ENCODE measurements at regions not wholly inside any gene's neighbourhood (a gene's known extent, or its start where the extent isn't known, plus 50 kb on each side); places are given as distances from the start of the nearest gene placed in this dataset.
"Not testable (repeated sequence)": the region's sequence is repeated elsewhere in the genome, so short reads cannot be mapped to it uniquely, and the experiment has no call there.

DNA sequence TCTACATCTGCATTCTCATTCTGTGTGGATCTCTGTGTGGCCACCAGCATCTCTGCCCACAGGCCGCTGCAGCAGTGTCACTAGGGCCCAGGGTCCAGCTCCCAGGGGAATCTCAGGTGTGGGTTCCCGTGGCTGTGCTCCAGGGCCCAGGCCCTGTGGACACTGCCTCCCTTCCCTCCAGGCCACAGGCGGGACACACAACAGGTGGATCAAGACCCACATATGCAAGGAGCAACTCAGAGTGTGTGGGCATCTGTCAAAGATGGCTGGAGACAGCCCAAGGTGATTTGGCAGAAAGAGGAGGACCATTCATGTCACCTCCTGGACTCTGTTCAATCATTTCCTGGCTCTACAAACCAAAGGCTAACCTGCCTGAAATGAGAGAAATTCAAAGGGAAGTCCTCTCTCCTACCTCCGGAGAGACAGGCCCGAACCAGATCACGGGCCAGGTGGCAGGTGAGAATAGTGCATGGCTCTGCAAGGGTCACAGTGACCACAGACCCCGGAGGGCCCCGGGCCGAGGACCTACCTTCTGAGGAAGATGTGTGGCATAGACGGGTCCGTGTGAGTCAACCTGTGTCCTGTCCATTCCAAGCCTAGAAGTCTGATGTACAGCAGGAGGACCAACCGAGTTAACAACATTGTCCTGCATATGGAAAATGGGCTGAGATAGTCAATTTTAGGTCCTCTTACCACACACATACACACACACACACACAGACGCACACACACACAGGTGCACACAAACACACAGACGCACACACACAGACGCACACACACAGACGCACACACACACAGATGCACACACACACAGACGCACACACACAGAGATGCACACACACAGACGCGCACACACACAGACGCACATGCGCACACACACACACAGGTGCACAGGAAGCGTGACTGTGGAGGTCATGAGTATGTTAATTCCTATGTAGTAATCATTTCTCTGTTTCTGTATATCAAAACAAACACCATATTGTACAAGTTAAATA lies 1068.5 kb downstream of the BRD1 start:
- no peak for DNase-seq (ENCODE audit: low spot score)

DNA sequence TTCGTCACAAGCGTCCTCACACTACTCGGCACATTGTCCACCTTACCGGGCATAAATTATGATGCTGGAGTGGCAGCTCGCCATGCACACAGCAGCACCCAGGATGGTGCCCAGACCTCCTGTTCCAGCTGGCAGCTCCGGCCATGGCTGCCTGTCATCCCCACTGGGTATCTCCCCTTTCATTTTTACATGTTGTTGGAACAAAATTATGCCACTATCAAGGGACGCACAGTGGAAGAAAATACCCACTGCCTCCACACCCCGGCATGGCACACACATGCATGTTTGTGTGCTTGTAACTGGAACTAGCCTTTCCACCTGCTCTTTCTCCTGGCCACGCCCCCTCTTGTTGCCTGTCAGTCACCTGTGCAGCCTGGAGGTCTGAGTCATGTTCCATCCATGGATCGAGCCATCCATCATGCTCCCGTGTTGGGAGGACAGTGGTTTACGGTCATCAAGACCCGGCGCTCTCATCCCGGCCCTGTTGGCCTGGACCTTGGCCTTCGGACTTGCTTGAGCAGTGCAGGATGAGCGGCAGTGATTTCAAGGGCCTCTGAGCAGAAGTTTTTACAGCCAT lies 1069.6 kb downstream of the BRD1 start:
- peak; percentile 1 for DNase-seq (ENCODE audit: low spot score)

DNA sequence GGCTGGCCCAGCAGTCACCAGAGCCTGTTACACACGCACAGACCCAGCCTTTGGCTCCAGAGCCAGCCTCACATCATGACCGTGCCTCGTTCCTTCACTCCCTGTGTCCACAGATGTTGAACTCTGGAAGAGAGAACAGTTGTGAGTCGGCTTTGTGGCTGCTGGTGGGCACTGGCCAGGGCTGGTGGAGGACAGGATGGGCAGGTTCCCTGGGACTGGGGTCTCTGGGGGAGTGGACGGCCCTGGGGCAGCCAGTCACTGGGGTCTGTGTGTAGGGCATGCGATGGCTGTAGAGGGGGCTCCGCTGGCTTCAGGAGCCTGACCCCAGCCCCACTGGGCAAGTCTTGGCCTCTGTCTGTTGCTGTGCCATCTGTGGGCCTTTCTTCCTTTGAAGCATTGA lies 1070.1 kb downstream of the BRD1 start:
- no peak for DNase-seq (ENCODE audit: low spot score)

DNA sequence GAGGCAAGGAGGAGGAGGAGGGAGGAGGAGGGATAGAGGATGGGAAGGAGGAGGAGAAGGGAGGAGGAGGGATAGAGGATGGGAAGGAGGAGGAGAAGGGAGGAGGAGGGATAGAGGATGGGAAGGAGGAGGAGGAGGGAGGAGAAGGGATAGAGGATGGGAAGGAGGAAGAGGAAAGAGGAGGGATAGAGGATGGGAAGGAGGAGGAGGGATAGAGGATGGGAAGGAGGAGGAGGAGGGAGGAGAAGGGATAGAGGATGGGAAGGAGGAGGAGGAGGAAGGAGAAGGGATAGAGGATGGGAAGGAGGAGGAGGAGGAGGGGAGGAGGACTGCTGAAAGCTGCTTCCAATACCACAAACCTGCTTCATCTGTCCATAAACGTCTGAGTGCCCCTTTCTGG lies 1070.5 kb downstream of the BRD1 start:
- DNase-seq (ENCODE audit: low spot score) = not testable (repeated sequence)

DNA sequence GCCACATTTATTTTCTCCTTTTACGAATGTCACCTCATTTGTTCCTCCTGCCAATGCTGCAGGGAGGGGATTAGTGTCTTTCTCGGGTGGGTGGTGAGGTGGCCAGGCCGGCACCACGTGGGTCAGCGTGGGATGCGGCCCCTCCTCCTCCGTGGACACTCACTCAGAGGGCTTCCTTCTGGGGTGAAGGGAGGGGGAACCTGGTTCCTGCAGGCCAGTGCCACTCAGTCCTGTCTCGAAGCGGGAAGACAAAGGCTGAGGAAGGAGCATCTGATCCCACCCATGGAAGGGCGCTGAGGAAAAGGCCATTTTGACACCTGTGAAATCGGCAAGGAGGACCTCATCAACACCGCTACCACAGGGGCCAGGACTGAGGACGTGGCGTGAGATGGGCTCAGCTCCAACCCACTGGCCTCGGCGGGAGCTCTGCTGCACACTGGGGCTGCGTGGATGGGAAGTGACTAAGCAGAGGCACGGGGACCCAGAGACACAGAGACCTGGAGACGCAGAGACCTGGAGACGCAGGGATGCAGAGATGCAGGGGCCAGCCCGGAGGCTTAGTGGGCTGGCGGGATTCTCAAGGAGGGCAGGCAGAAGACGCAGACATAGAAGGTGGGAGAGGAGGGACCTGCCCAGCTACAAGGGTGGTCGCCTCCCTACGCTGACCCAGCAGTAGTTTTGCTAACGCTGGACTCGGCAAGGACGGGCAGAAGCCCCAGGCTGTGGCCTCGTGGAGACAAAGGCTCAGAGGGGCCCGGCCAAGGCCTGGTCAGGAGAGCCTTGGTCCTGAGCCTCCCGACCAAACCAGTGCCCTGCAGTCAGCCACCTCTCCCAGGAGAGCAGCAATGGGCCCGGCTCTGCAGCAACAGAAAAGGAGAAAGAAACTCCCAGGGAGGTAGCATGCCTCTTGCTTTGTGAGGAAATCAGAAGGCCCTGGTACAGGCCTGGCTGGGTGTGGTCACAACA lies 1071.2 kb downstream of the BRD1 start:
- DNase-seq (ENCODE audit: low spot score) = no peak

DNA sequence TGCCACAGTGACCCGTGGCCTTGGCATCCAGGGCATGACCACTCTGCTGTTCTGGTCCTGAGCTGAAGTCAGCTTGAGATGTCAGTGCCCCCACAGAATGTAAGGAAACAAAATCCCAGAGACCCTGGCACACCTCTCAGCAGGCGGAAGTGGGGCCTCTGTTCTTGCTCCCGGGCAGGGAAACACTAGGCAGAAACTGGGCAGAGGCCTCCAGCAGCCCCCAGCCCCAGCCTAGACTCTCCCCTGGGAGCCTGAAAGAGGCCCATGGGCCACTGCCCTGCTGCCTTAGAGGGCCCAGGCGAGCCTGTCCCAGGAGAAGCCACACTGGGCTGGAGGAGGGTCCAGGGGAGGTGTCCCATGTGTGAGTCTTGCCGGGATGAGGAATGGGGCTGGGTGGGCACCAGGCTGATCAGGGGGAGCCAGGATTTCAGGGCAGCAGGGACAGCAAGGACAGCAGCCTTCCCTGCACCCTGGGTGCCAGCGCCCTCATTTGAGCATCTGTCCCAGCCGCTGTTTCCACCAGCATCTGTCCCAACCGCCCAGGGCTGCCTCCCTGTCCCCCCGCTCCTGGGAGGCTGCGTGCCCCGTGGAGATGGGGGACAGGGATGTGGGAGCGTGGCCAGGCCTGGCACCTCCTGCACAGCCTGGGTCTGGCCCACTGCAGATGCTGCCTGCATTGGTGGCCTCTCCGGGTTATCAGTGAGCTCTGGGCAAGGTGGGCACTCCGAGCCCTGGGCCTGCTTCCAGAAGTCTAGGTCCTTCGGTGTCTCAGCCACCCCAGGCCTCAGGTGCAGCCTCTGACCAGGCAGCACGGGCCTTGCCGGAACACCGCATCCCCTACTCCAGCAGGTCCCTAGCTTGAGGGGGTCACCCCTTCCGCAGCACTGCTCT lies 1072.4 kb downstream of the BRD1 start:
- no peak for DNase-seq (ENCODE audit: low spot score)

DNA sequence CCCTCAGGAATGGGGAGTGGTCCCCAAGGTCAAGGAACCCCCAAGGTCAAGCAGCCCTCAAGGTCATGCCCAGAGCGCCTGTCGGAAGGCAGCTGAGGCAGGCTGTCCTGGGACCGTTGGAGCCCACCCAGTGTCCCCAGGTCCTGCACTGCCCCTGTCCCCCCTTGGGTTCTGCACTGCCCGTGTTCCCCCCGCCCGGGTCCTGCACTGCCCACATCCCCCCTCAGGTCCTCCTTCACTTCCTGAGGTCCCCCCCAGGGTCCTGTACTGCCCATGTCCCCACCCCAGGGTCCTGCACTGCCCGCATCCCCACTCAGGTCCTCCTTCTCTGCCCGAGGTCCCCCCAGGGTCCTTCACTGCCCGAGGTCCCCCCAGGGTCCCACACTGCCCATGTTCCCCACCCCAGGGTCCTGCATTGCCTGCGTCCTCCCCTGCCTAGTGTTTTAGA lies 1073.0 kb downstream of the BRD1 start:
- DNase-seq (ENCODE audit: low spot score) = no peak

DNA sequence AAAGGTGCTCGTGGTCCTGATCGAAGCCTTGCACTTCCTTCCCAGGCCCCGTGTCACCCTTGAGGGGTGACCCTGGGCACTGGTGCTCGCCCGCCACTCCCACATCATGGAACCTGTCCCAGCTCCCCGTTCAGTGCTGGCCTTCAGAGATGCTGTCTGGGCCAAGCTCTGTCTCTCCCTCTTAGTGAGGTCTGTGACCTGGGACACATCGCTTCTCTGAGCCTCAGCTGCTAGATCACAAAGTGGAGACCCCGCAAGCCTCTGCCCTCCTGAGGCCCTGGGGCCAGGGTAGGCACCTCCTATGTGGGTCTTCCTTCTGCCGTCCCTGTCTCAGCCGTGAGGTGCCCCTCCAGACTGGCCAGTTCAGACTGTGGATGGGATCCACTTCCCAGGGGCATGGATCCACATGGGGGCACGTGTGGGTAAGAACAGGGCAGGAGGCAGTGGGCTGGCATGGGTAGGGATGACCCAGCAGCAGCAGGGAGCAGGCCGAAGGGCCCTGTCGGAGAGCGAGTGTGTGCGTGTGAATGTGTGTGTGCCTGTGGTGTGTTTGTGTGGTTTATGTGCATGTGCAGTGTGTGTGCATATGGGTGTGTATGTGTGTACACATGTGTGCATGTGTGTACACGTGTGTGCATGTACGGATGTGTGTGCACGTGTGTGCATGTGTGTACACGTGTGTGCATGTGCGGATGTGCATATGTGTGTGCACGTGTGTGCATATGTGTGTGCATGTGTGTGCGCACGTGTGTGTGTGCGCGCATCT lies 1073.7 kb downstream of the BRD1 start:
- no peak for DNase-seq (ENCODE audit: low spot score)

DNA sequence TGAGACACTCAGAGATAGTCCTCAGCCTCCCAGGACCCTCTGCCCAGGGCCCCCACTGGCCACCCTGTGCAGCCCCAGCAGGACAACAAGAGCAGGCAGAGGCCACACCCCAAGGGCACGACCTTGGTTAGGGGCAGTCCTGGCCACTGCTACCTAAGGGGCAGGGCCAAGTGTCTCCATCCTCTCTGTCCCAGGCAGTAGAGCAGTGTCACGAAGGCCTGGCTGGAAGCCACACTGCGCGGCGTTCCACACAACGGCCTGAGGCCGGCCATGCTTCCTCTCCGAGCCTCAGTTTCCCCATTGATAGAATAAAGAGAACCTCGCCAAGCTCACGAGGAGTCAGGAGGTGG lies 1074.3 kb downstream of the BRD1 start:
- no peak for DNase-seq (ENCODE audit: low spot score)

DNA sequence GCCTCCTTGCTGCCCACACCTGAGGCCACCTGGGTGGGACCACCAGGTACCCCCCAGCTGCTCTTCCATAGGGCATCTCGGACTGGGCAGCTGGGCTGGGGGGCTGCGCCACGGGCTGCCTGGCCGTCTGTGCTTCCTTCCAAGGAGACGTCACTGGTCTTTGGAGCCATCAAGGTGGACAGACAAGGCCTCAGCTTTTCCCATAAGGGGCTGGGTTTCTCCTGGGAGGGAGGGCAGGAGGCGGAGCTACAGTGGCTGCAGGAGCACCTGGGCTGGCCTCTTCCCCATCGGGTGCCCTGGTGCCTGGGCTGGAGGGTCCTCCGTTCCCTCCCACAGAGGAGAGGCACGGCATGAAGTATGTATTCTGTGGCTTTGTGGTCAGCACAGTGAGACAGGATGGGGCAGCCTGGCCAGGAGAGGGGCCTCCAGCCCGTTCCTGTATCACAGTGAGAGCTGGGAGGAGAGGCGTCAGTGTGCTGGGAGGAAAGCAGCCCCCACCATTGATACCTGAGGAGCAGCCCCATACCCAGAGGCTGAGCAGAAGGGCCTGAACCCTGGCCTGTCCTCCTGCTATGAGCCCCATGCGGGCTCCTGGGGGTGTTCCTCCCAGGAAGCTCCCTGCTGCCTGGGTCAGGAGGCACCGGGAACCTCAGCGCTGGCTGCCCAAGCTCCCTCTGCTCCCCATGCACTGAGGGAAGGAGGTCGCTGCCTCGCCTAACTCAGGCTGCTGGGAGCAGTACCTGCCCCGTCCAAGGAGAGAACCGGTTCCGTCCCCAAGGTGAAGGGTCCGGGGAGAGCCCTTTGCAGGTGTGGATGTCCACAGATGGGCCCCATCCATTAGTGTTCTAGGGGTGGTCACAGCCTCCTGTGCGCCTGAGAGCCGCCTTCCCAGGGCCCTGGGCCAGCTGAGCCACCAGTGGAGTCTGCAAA lies 1075.0 kb downstream of the BRD1 start:
- DNase-seq (ENCODE audit: low spot score) = no peak

DNA sequence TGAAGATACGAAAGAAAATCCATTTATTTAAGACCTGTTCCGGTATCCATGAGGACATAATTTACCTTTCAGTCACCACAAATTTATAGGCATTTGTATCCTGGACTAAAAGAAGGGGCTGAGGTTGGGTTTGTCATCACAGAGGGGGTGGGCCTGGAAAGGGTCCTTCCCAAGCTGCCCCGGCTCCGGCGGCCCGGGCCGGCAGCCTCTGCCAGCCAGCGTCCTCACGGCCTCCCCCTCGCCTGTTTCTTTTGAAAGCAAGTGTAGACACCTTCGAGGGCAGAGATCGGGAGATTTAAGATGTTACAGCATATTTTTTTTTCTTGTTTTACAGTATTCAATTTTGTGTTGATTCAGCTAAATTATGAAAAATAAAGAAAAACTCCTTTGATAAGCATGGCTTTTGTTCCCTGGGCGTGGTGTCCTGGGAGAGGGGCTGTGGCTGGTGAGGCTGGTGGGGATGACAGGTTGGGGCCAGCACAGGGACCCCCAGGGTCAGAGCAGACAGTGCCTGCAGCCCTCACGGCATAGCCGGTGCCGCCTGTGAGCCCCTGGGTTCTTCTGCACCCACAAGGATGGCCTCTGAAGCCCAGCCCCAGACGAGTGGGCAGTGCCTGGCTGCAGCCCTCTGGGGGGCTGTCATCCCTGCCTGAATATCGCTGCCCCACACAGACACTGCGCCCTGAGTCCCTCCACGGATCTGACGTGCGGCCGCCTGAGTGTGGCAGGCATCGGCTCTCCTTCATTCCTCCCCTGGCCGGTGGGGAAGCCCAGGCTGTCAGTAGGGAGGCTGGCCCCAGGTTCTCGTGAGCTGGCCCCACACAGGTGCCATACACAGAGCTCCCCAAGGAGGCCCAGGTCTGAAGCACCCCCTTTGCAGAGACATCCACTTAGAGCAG lies 1075.9 kb downstream of the BRD1 start:
- no peak for DNase-seq (ENCODE audit: low spot score)

DNA sequence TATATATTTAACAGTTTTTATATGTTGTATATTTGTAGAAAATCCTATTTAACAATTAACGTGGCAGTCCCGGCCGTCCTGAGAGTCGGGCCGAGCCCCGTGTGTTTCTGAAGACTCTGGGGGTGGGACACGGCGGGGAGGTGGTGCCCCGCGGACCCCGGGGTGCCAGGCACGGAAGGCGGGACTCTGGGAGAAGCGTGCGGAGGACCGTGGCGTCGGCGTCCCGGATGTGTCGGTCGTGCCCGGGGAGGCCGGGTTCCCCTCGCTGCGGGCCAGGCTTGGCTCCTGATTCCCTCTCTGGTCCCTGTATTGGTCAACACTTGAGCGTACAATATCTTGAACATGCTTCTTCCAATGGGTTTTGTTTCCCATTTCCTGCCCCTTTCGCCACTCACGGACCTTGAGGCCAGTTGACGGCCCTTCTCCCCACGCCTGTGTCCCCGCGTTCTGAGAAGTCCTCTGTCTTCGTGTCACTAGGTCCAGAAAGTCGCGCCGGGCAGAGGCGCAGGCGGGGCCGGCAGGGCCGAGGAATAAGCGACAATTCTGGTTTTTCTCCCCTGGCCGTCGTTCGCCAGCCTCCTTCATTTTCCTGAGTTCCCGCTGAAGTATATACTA lies 1076.7 kb downstream of the BRD1 start:
- DNase-seq (ENCODE audit: low spot score) = no peak

DNA sequence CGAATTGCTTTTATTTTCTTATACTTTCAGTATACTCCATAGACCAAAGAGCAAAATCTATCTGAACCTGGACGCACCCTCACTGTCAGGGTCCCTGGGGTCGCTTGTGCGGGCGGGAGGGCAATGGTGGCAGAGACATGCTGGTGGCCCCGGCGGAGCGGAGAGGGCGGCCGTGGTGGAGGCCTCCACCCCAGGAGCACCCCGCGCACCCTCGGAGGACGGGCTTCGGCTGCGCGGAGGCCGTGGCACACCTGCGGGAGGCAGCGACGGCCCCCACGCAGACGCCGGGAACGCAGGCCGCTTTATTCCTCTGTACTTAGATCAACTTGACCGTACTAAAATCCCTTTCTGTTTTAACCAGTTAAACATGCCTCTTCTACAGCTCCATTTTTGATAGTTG lies 1077.4 kb downstream of the BRD1 start:
- no peak for DNase-seq (ENCODE audit: low spot score)

DNA sequence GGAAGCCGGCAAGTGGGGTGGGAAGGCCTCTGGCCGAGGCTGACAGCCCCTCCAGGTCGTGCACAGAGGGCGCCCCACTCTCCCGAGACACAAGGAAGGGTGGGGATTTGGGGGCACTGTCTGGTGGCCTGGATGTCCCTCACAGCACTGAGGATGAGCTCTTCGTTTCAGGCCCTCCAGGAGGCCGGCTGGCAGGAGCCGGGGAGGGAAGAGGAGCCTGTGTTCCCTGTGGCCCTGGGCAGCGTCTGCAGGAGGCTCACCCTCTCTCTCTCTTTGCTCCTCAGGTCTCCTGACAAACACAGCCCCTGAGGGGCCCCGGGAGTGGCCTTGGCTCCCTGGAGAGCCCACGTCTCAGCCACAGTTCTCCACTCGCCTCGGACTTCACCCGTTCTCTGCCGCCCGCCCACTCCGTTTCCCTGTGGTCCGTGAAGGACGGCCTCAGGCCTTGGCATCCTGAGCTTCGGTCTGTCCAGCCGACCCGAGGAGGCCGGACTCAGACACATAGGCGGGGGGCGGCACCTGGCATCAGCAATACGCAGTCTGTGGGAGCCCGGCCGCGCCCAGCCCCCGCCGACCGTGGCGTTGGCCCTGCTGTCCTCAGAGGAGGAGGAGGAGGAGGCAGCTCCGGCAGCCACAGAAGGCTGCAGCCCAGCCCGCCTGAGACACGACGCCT lies 1078.0 kb downstream of the BRD1 start:
- DNase-seq (ENCODE audit: low spot score) = no peak

DNA sequence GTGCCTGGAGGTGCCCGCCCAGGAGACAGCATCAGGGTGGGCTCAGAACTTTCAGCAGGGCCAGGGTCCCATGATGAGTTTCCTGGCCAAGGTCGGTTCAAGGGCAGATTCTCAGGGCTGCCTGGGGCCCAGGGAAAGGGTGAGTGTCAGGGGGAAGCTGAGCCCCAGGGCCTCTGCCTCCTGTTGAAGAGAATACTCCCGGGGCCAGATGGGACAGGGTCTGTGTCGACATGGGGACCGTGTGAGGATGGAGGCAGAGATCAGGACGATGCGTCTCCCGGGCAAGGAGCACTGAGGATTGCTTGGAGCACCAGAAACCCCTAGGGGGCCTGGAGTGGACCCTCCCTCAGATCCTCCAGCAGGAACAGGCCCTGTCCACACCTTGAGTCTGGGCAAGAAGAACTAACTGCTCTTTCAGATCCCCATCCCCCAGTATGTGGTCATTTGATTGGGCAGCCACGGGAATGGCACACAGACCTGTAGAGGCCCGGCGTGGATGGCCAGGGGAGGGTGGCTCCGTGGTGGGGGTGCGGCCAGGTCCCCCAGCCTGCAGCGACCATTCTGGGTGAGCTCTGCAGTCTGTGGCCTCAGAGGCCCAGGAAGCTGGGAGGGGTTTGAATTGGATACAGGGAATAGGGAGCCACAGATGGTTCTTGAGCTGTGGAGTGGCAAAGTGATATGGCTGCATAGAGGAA lies 1078.7 kb downstream of the BRD1 start:
- DNase-seq (ENCODE audit: low spot score) = no peak

DNA sequence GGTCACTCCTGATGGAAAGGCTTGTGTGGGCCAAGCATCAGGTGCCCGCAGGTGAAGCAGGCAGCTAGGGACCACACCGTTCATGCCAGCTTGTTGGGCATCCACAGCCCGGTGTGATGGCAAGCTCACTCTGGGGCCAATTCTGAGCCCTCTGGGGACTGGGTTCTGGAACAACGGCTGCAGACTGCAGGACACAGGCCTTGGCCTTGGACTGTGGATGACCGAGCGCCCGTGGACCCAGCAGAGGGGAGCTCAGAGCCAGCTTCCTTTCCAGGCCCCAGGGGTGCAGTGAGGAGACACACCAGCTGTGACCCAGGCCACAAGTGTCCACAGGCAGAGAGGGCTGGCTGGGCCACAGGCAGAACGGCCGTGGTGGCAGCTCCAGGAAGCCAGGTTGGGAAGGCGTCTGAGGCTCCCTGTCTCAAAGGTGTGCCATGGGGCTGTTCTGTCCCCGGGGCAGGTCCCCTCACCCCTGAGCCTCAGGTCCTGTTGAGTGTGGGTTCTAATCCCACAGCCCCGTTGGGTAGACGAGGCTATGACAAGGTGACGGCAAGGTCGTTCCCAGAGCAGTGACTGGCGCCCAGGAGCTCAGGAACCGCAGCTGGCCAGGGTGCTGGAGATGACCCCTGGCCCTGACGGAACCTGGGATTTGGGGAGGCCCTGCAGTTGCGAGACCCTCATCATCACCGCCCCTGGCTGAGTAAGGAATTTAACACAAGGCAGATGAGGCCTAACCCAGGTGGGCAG lies 1079.4 kb downstream of the BRD1 start:
- no peak for DNase-seq (ENCODE audit: low spot score)
